Muscle layer of duodenum (tissue), 2 donors: ENCODE measurements at regions not wholly inside any gene's neighbourhood (a gene's known extent, or its start where the extent isn't known, plus 50 kb on each side); places are given as distances from the start of the nearest gene placed in this dataset.

Source experiments
- H3K27ac ChIP-seq: one replicate; pipeline ENCODE4 v1.7.0; 2013; ENCODE audit warnings: mild to moderate bottlenecking, low read length
- H3K27me3 ChIP-seq: one replicate; pipeline ENCODE4 v1.7.0; 2013; ENCODE audit warnings: low read depth, mild to moderate bottlenecking, control low read depth, low read length
- H3K36me3 ChIP-seq, 2 donors: one replicate each; pipeline ENCODE4 v1.7.0; 2013; ENCODE audit warnings: low read length in 2 of 2, control low read depth in 1 of 2, mild to moderate bottlenecking in 1 of 2; ENCODE audit not compliant: insufficient read depth in 2 of 2, control insufficient read depth in 1 of 2
- H3K4me1 ChIP-seq, 2 donors: one replicate each; pipeline ENCODE4 v1.7.0; 2013; ENCODE audit warnings: low read length in 2 of 2, mild to moderate bottlenecking in 2 of 2, control low read depth in 1 of 2, moderate library complexity in 1 of 2; ENCODE audit not compliant: insufficient read depth in 2 of 2, control insufficient read depth in 1 of 2
- H3K4me3 ChIP-seq, 2 donors: one replicate each; pipeline ENCODE4 v1.7.0; 2013; ENCODE audit warnings: low read length in 2 of 2, low read depth in 1 of 2, mild to moderate bottlenecking in 1 of 2
- H3K9me3 ChIP-seq, 2 donors: one replicate each; pipeline ENCODE4 v1.7.0; 2013; ENCODE audit warnings: low read length in 2 of 2, control low read depth in 1 of 2, mild to moderate bottlenecking in 1 of 2; ENCODE audit not compliant: control insufficient read depth in 1 of 2
- donor health status: healthy.

DNA sequence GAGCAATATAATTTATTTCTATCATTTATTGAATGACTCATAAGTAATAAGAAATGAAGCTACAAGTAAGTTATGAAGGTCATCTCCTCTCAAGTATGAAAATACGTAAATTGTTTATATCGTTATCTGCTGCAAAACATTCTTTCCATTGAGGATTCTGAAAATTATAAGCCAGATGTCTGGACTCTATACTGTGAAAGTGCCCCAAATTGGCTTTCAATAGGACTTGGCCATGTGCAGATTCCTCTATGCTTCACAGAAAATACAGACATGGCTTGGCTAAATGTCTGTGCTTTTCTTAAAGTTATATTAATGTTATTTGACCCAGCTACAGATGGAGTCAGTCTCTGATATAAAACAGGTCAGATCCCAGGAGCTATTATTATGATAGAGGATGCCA lies 2109.9 kb upstream of the AGA start:
- H3K27ac ChIP-seq, result no peak overlapping the region
- no peaks in the 10 kb centered on the region for H3K4me1 ChIP-seq
- no peaks in the 10 kb centered on the region for H3K9me3 ChIP-seq
- no peaks in the 10 kb centered on the region for H3K27me3 ChIP-seq
- H3K4me3 ChIP-seq, result no peak overlapping the region
- H3K36me3 ChIP-seq, result no peaks in the 10 kb centered on the region

GRCh38 chr4:179563741-179564140 lies 2121.5 kb upstream of the AGA start:
- no peak overlapping the region for H3K27ac ChIP-seq
- H3K9me3 ChIP-seq, result peaks cover 0 to 3% of the 10 kb centered on the region in 2 donors
- H3K4me3 ChIP-seq, result no peak overlapping the region
- H3K27me3 ChIP-seq, result no peaks in the 10 kb centered on the region
- H3K36me3 ChIP-seq, result no peaks in the 10 kb centered on the region
- no peaks in the 10 kb centered on the region for H3K4me1 ChIP-seq

DNA sequence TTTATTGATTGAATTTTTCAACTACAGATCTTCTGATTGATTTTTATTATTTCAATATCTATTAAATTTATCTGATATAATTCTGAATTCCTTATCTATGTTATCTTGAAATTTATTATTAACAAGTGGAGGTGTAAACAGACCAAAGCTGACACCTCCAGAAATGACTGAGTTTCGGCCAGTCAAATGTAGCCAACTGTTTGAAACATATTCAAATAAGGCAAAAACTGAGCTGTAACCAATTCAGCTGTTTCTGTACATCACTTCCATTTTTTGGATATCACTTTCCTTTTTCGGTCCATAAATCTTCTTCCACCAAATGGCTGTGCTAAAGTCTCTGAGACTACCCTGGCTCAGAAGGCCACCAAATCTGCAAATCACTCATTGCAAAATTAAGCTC lies 2127.3 kb upstream of the AGA start:
- H3K27ac ChIP-seq, result no peak overlapping the region
- peaks cover 0 to 11% of the 10 kb centered on the region in 2 donors for H3K9me3 ChIP-seq
- no peaks in the 10 kb centered on the region for H3K36me3 ChIP-seq
- H3K4me3 ChIP-seq, result no peak overlapping the region
- no peaks in the 10 kb centered on the region for H3K27me3 ChIP-seq
- no peaks in the 10 kb centered on the region for H3K4me1 ChIP-seq

DNA sequence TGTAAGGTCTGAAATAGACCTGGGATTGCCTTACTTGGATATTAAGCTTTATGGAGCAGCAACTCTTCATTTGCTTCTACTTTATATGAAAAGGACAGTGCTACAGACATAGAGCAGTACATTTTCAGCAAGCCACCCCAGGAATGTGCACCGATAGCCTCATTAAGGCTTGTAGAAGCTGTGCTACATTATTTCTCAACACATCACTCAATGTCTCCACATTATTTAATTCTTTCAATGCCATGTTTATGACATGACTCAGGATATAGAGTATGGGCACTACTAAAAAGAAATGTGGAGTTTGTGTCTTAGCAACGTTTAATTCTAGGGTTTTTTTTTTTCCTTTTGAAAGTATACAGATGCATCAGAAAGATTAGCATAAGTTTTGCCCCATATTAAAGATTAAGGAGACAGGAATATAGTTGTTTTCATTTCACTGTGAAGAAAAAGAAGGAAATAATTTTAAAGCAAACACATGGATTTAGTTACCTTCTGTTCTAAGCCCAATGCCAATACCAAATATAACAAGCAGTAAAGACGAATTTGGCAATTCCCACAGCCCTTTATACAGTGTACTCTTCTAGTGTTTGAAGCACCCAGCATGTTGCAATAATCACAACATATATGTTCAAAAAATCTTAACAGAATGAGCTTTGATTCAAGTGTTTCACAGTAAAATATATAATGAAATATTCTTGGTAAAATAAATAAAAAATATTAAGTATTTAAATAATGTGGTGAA lies 2140.1 kb upstream of the AGA start:
- Histone ChIP-seq H3K36me3 (no peaks in the 10 kb centered on the region), H3K4me3 (no peak overlapping the region), H3K9me3 (peaks cover 0 to 4% of the 10 kb centered on the region in 2 donors), H3K27me3 (no peaks in the 10 kb centered on the region), H3K27ac (no peak overlapping the region), H3K4me1 (no peaks in the 10 kb centered on the region)

DNA sequence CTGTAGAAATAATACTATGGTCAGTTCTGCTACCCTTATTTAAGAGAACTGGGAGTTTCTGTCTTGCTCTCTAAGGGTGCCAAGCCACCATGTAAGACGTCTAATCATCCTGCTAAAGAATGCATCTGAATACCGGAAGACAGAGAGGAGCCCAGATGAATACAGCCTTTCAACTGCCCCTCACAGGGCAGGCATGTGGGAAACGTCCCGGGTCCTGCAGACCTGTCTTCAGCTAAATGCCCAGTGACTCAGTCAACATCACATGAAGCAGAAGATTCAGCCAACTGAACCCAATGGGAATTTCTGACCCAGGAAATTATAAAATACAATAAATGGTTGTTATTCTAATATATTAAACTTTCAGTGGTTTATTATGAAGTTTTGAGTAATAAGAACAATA lies 2141.0 kb upstream of the AGA start:
- Histone ChIP-seq H3K27ac (no peak overlapping the region), H3K36me3 (no peaks in the 10 kb centered on the region), H3K9me3 (peaks cover 0 to 4% of the 10 kb centered on the region in 2 donors), H3K4me1 (no peaks in the 10 kb centered on the region), H3K4me3 (no peak overlapping the region), H3K27me3 (no peaks in the 10 kb centered on the region)

- Histone ChIP-seq H3K4me3 (no peak overlapping the region), H3K36me3 (no peaks in the 10 kb centered on the region), H3K4me1 (no peaks in the 10 kb centered on the region), H3K27ac (no peak overlapping the region), H3K9me3 (peaks cover 0 to 2% of the 10 kb centered on the region in 2 donors), H3K27me3 (no peaks in the 10 kb centered on the region)
Observed at GRCh38 chr4:179584101-179584500, 2141.9 kb upstream of the AGA start.

GRCh38 chr4:179585761-179586160 lies 2143.5 kb upstream of the AGA start:
- Histone ChIP-seq H3K36me3 (no peaks in the 10 kb centered on the region), H3K9me3 (no peaks in the 10 kb centered on the region), H3K27ac (no peak overlapping the region), H3K27me3 (no peaks in the 10 kb centered on the region), H3K4me1 (no peaks in the 10 kb centered on the region), H3K4me3 (no peak overlapping the region)

GRCh38 chr4:179586460-179586859 lies 2144.2 kb upstream of the AGA start:
- H3K27ac ChIP-seq, result no peak overlapping the region

GRCh38 chr4:179595671-179596410 lies 2153.6 kb upstream of the AGA start:
- no peaks in the 10 kb centered on the region for H3K36me3 ChIP-seq
- H3K27me3 ChIP-seq, result no peaks in the 10 kb centered on the region
- no peaks in the 10 kb centered on the region for H3K4me1 ChIP-seq
- no peak overlapping the region for H3K4me3 ChIP-seq
- no peaks in the 10 kb centered on the region for H3K9me3 ChIP-seq
- H3K27ac ChIP-seq, result no peak overlapping the region

More at GRCh38 chr4:179586460-179586859, 2144.2 kb upstream of the AGA start:
- H3K9me3 ChIP-seq, result no peaks in the 10 kb centered on the region
- H3K27me3 ChIP-seq, result no peaks in the 10 kb centered on the region
- no peaks in the 10 kb centered on the region for H3K36me3 ChIP-seq
- H3K4me1 ChIP-seq, result no peaks in the 10 kb centered on the region
- no peak overlapping the region for H3K4me3 ChIP-seq

GRCh38 chr4:179596621-179597020 lies 2154.4 kb upstream of the AGA start:
- Histone ChIP-seq H3K4me1 (no peaks in the 10 kb centered on the region), H3K36me3 (no peaks in the 10 kb centered on the region), H3K4me3 (no peak overlapping the region), H3K27ac (no peak overlapping the region), H3K27me3 (no peaks in the 10 kb centered on the region), H3K9me3 (no peaks in the 10 kb centered on the region)

GRCh38 chr4:179597301-179597700 lies 2155.1 kb upstream of the AGA start:
- H3K4me1 ChIP-seq, result no peaks in the 10 kb centered on the region
- no peaks in the 10 kb centered on the region for H3K9me3 ChIP-seq
- no peaks in the 10 kb centered on the region for H3K36me3 ChIP-seq
- no peak overlapping the region for H3K27ac ChIP-seq
- H3K4me3 ChIP-seq, result no peak overlapping the region
- H3K27me3 ChIP-seq, result no peaks in the 10 kb centered on the region
